K562 (cell line): ENCODE measurements at regions not wholly inside any gene's neighbourhood (a gene's known extent, or its start where the extent isn't known, plus 50 kb on each side); places are given as distances from the start of the nearest gene placed in this dataset.

Source experiments
- ATAC-seq: fragments of 200-7000 bp; cut with Tn5 transposase; 3 replicates; pipeline ENCODE4 v1.9.1; 2020; ENCODE audit warnings: moderate library complexity
- BruUV-seq: library from RNA; stranded (reverse); fragments of 400-500 nt; replicated peaks from 2 replicates; lab custom pipeline; 2021; lab: Mats Ljungman, UMichigan
- CTCF ChIA-PET: fragments of 300-600 bp; formaldehyde crosslinking; extraction: SDS; loops from one replicate; lab custom pipeline; 2021; ENCODE audit warnings: low intra/inter-chr PET ratio; lab: Yijun Ruan, JAX
- POLR2A ChIA-PET: fragments of 300-600, 350-650 bp; sonication (Branson Sonifier 250); formaldehyde crosslinking; extraction: SDS; loops from one replicate; lab custom pipeline; 2021; ENCODE audit warnings: antibody characterized with exemption, inconsistent platforms; lab: Yijun Ruan, JAX
- DNase-seq, 4 experiments: peaks; one replicate each; pipeline versions ENCODE4 v3.0.0 to v3.0.0-alpha.2; 2011 to 2018; ENCODE audit warnings: low spot score in 3 of 4, mixed read lengths in 3 of 4; ENCODE audit errors: extremely low read depth in 1 of 4
- FAIRE-seq: peaks from 2 replicates; lab custom pipeline; 2011; peaks lifted over from hg19 to GRCh38; lab: Jason Lieb, UNC
- H2AFZ ChIP-seq: 2 replicates; pipeline ENCODE4 v1.6.0; 2011; ENCODE audit warnings: low read depth, low read length, control low read depth, inconsistent platforms
- H3K27ac ChIP-seq: fragments of 200-600 bp; 3 replicates; pipeline ENCODE4 v1.8.0; 2011; ENCODE audit warnings: low read depth, mild to moderate bottlenecking, control low read depth, inconsistent platforms, low read length, moderate library complexity, mixed read lengths; ENCODE audit errors: extremely low read depth
- H3K27me3 ChIP-seq, 2 experiments: fragments of 300-600 bp in 1 of 2; 2 replicates in 1 of 2; 3 replicates in 1 of 2; pipeline versions ENCODE4 v1.6.0 to v1.8.0; 2011; ENCODE audit warnings: inconsistent platforms in 2 of 2, low read length in 2 of 2, mild to moderate bottlenecking in 1 of 2, mixed read lengths in 1 of 2, moderate library complexity in 1 of 2; ENCODE audit not compliant: control insufficient read depth in 2 of 2, insufficient read depth in 2 of 2
- H3K36me3 ChIP-seq: fragments of 300-600 bp; 3 replicates; pipeline ENCODE4 v1.8.0; 2011; ENCODE audit warnings: mild to moderate bottlenecking, low read length, inconsistent platforms; ENCODE audit not compliant: control insufficient read depth, insufficient read depth
- H3K4me1 ChIP-seq, 2 experiments: fragments of 200-600 bp in 1 of 2; replicated peaks in 1 of 2; 2 replicates in 1 of 2; 3 replicates in 1 of 2; pipeline versions ENCODE4 v1.5.1 to v1.8.0; 2011; ENCODE audit warnings: inconsistent platforms in 2 of 2, low read length in 2 of 2, mild to moderate bottlenecking in 1 of 2, mixed read lengths in 1 of 2, moderate library complexity in 1 of 2; ENCODE audit not compliant: control insufficient read depth in 2 of 2, insufficient read depth in 2 of 2
- H3K4me2 ChIP-seq: 2 replicates; pipeline ENCODE4 v1.6.1; 2011; ENCODE audit warnings: low read length, control low read depth, inconsistent platforms, mixed read lengths; ENCODE audit not compliant: insufficient read depth
- H3K4me3 ChIP-seq: fragments of 200-600 bp; sonication (generic), shearing (Covaris generic); 2 replicates; pipeline ENCODE4 v1.5.1; 2016; ENCODE audit warnings: control low read depth, inconsistent platforms
- H3K79me2 ChIP-seq: fragments of 200-600 bp; 3 replicates; pipeline ENCODE4 v1.8.0; 2011; ENCODE audit warnings: low read length, inconsistent platforms; ENCODE audit not compliant: control insufficient read depth, insufficient read depth
- H3K9ac ChIP-seq, 2 experiments: 2 replicates each; pipeline versions ENCODE4 v1.6.0 to v1.6.1; 2011; ENCODE audit warnings: low read depth in 2 of 2, low read length in 2 of 2, control low read depth in 1 of 2, inconsistent platforms in 1 of 2, mild to moderate bottlenecking in 1 of 2, mixed read lengths in 1 of 2; ENCODE audit not compliant: insufficient read depth in 1 of 2
- H3K9me1 ChIP-seq: one replicate; pipeline ENCODE4 v1.6.0; 2011; ENCODE audit warnings: inconsistent platforms, mild to moderate bottlenecking, low read length, moderate library complexity; ENCODE audit not compliant: control insufficient read depth, insufficient read depth
- H3K9me3 ChIP-seq: replicated peaks from 2 replicates; pipeline ENCODE4 v1.5.1; 2011; ENCODE audit warnings: low read depth, low read length, inconsistent platforms; ENCODE audit not compliant: control insufficient read depth, insufficient read depth
- H4K20me1 ChIP-seq: replicated peaks from 2 replicates; pipeline ENCODE4 v1.6.1; 2011; ENCODE audit warnings: low read length, inconsistent platforms, mixed read lengths; ENCODE audit not compliant: control insufficient read depth, insufficient read depth
- CEBPB ChIP-seq: fragments of 450-650 bp; IDR thresholded peaks from 2 replicates; pipeline ENCODE4 v1.6.1; 2016; ENCODE audit warnings: missing genetic modification characterization, missing compliant biosample characterization
- FOXJ2 ChIP-seq: fragments of 200-800 bp; sonication (Bioruptor generic); IDR thresholded peaks from 2 replicates; pipeline ENCODE4 v1.6.1; 2016; ENCODE audit warnings: missing genetic modification characterization, missing compliant biosample characterization
- GATAD2B ChIP-seq: fragments of 450-650 bp; IDR thresholded peaks from 2 replicates; pipeline ENCODE4 v1.6.1; 2017; ENCODE audit warnings: mild to moderate bottlenecking, borderline replicate concordance
- PURB ChIP-seq: sonication (generic); formaldehyde crosslinking; IDR thresholded peaks from 2 replicates; pipeline ENCODE4 v1.9.0; 2021; ENCODE audit warnings: low read depth, mild to moderate bottlenecking, missing genetic modification reagents
- SETDB1 ChIP-seq: IDR thresholded peaks from one replicate; pipeline ENCODE4 v1.6.1; 2012; ENCODE audit warnings: low read length, control low read depth, inconsistent platforms
- U2AF1 ChIP-seq: fragments of 200-400 bp; formaldehyde crosslinking; optimal IDR thresholded peaks from 2 replicates; pipeline ENCODE3; 2017; ENCODE audit warnings: mild to moderate bottlenecking, low read depth, low read length, moderate library complexity
- ZNF511 ChIP-seq: sonication (generic); formaldehyde crosslinking; IDR thresholded peaks from 2 replicates; pipeline ENCODE4 v1.8.0; 2022; ENCODE audit warnings: mild to moderate bottlenecking, missing genetic modification reagents
- WGBS: fragments of 100-300 bp; shearing (Covaris generic); methylation state at CpG from one replicate; pipeline ENCODE4 v1.1.6; 2016; ENCODE audit warnings: low coverage, mixed read lengths; ENCODE audit not compliant: insufficient coverage; ENCODE audit errors: missing lambda C conversion rate; 5-methylcytosine and 5-hydroxymethylcytosine counted together
- in situ Hi-C: fragments of 300-500 bp; cut with MboI; formaldehyde crosslinking; loops from 4 replicates; pipeline ENCODE4 v1.15.0; 2018; ENCODE audit warnings: inconsistent platforms, mixed read lengths
- intact Hi-C: fragments of 100-400 bp; cut with micrococcal nuclease; formaldehyde crosslinking; loops from 2 replicates; pipeline ENCODE4 v1.14.2; 2022

- FAIRE-seq, result no peak
- H3K4me1 ChIP-seq, result no peaks in the 10 kb centered on the region
- H3K9me3 ChIP-seq, result no peaks in the 10 kb centered on the region
- H3K4me2 ChIP-seq, result no peak overlapping the region
- TF ChIP-seq FOXJ2 (tag) (no peak), SETDB1 (no peak), PURB (CRISPR knock-in tag) (no peak), GATAD2B (no peak), ZNF511 (CRISPR knock-in tag) (no peak), U2AF1 (no peak), CEBPB (tag) (no peak)
- TF ChIP-seq, all 486 proteins: peak for 0
- H3K27me3 ChIP-seq, result no peaks in the 10 kb centered on the region
- no TSS peak for BruUV-seq
- no peaks in the 10 kb centered on the region for H3K79me2 ChIP-seq
- no peaks in the 10 kb centered on the region for H4K20me1 ChIP-seq
- ATAC-seq, result no peak
- CTCF ChIA-PET, result no interaction called here
- no peaks in the 10 kb centered on the region for H3K36me3 ChIP-seq
- no peak for DNase-seq
- POLR2A ChIA-PET, result no interaction called here
- H3K9me1 ChIP-seq, result no peaks in the 10 kb centered on the region
- no peak overlapping the region for H3K9ac ChIP-seq
- H3K4me3 ChIP-seq, result no peak overlapping the region
- H2AFZ ChIP-seq, result no peak overlapping the region
- intact Hi-C loops, result no loop called here
- in situ Hi-C loops, result no loop called here
- WGBS, result 0% methylated on average over 2 of the region's 2 CpGs
- H3K27ac ChIP-seq, result no peak overlapping the region
Observed at GRCh38 chr14:42517806-42518500, 911.3 kb downstream of the LRFN5 start.
